HG02588 (cell line): ENCODE measurements at regions not wholly inside any gene's neighbourhood (a gene's known extent, or its start where the extent isn't known, plus 50 kb on each side); places are given as distances from the start of the nearest gene placed in this dataset.

Experiments
- ATAC-seq: cut with Tn5 transposase; IDR thresholded peaks from one replicate; pipeline ENCODE4 v1.9.1; 2021; ENCODE audit warnings: mild to moderate bottlenecking, moderate library complexity; ENCODE audit not compliant: unreplicated experiment

GRCh38 chr5:124341066-124341858 is 405.2 kb downstream of the ZNF608 start:
- no peak for ATAC-seq

- no peak for ATAC-seq
Observed at GRCh38 chr5:124337996-124338395, 408.4 kb downstream of the ZNF608 start.

- ATAC-seq, result no peak
Observed at GRCh38 chr5:124333298-124333979, 413.0 kb downstream of the ZNF608 start.

- no peak for ATAC-seq
Observed at GRCh38 chr5:124332273-124332672, 414.2 kb downstream of the ZNF608 start.

GRCh38 chr5:124330595-124331220 is 415.7 kb downstream of the ZNF608 start:
- no peak for ATAC-seq

- no peak for ATAC-seq
Observed at GRCh38 chr5:124328201-124328600, 418.2 kb downstream of the ZNF608 start.

- no peak for ATAC-seq
Observed at GRCh38 chr5:124318661-124319060, 427.8 kb downstream of the ZNF608 start.

- ATAC-seq, result no peak
Observed at GRCh38 chr5:124317451-124317850, 429.0 kb downstream of the ZNF608 start.

- no peak for ATAC-seq
Observed at GRCh38 chr5:124315741-124316415, 430.6 kb downstream of the ZNF608 start.

- no peak for ATAC-seq
Observed at GRCh38 chr5:124310453-124310852, 436.0 kb downstream of the ZNF608 start.

GRCh38 chr5:124309241-124309980 is 437.0 kb downstream of the ZNF608 start:
- ATAC-seq, result no peak

GRCh38 chr5:124303366-124303765 is 443.1 kb downstream of the ZNF608 start:
- no peak for ATAC-seq

GRCh38 chr5:124302533-124302932 is 443.9 kb downstream of the ZNF608 start:
- ATAC-seq, result no peak

- ATAC-seq, result no peak
Observed at GRCh38 chr5:124301850-124302249, 444.6 kb downstream of the ZNF608 start.

- no peak for ATAC-seq
Observed at GRCh38 chr5:124300815-124301621, 445.4 kb downstream of the ZNF608 start.

- no peak for ATAC-seq
Observed at GRCh38 chr5:124297826-124298225, 448.6 kb downstream of the ZNF608 start.

- no peak for ATAC-seq
Observed at GRCh38 chr5:124292322-124292855, 454.1 kb downstream of the ZNF608 start.

GRCh38 chr5:124289641-124290311 is 456.7 kb downstream of the ZNF608 start:
- no peak for ATAC-seq

- no peak for ATAC-seq
Observed at GRCh38 chr5:124289130-124289529, 457.3 kb downstream of the ZNF608 start.
